Stimulated activated CD4-positive, alpha-beta T cell treated with anti-CD3 and anti-CD28 coated beads, Interleukin-1b, Interleukin-23, amount 100 ng/mL, for 48 hours (primary cell): ENCODE measurements at regions not wholly inside any gene's neighbourhood (a gene's known extent, or its start where the extent isn't known, plus 50 kb on each side); places are given as distances from the start of the nearest gene placed in this dataset.

Experiments
- DNase-seq: peaks from one replicate; pipeline ENCODE4 v3.0.0-alpha.2; 2020

DNA sequence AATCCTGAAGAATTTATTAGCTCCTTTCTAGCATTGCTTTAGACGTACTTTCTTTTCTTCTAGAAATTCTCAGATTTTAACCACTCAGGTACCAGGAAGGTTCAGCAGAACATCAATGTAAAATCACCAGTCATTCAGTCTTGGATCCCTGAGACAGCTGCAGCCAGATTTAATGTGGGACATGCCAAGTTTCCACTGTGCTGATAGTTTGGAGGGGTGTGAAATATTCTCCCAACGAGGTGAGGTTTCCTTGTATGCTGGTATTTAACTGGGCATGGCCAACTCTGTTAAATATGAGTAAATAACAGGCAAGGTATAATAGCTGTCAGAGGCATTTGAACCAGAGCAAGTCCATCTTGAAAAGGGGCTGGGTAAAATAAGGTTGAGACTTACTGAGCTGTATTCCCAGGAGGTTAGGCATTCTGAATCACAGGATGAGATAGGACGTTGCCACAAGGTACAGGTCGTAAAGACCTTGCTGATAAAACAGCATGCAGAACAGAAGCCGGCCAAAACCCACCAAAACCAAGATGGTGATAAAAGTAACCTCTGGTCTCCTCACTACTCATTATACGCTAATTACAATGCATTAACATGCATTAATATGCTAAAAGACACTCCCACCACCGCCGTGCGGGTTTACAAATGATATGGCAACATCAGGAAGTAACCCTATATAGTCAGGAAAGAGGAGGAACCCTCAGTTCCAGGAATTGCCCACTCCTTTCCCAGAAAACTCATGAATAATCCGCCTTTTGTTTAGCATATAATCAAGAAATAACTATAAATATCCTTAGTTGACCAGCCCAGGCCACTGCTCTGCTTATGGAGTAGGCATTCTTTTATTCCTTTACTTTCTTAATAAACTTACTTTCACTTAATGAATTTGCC is 75.2 kb upstream of the RASSF8 start:
- no peak for DNase-seq

- DNase-seq, result no peak
These were observed 74.2 kb upstream of the RASSF8 start for GRCh38 chr12:25884024-25884919.

DNA sequence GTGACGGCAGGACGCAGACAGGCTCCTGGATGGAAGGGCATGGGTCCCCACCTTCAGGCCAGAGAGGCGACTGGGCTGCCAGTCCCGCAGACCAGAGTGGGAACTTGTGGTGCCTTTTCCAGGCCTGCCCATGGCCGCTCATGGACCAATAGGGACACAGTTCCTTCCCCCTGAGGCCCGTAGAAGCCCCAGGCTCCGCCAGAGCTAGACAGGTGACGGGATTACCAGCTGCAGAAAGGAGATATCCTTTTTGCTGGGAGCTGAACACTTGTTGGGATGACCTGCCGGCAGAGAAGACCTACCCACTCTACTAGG is 73.6 kb upstream of the RASSF8 start:
- DNase-seq, result no peak

GRCh38 chr12:25886396-25886795 is 72.1 kb upstream of the RASSF8 start:
- no peak for DNase-seq

DNA sequence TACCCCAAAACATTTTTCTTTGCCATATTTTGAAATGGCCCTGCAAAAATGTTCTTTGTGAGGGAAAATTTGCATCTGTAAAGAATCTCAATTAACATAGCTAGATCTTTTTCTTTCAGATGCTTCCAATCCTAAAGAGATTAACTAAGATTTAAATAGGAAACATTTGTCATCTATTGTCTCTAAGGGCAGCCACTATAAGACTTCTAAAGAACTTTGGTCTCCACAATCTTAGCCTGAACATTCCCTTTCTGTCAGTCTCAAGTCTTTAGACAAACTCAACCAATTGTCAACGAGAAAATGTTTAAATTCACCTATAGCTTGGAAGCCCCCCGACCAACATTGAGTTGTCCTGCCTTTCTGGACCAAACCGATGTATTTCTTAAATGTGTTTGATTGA is 71.1 kb upstream of the RASSF8 start:
- DNase-seq, result no peak

GRCh38 chr12:25889185-25889584 is 69.3 kb upstream of the RASSF8 start:
- no peak for DNase-seq

GRCh38 chr12:25891095-25891494 is 67.4 kb upstream of the RASSF8 start:
- DNase-seq, result peak; percentile 5

DNA sequence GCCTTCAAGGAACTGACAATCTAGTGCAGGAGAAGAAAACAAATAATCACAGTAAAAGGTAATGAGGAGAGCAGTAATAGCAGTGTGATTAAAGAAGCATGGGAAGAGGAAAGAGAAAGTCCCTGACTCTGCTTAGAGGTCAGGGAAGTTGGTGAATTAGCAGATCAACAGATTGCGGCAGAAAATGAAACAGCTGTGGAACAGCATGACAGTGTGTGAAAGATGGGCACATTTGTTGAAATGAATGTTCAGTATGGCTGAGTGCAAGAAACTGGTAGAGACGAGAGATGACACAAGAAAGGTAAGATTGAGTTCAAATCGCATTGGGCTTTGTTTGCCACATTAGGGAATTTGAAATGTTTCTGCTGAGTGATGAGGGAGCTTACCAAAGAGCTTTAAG is 63.7 kb upstream of the RASSF8 start:
- no peak for DNase-seq

GRCh38 chr12:25896981-25897380 is 61.5 kb upstream of the RASSF8 start:
- no peak for DNase-seq

DNA sequence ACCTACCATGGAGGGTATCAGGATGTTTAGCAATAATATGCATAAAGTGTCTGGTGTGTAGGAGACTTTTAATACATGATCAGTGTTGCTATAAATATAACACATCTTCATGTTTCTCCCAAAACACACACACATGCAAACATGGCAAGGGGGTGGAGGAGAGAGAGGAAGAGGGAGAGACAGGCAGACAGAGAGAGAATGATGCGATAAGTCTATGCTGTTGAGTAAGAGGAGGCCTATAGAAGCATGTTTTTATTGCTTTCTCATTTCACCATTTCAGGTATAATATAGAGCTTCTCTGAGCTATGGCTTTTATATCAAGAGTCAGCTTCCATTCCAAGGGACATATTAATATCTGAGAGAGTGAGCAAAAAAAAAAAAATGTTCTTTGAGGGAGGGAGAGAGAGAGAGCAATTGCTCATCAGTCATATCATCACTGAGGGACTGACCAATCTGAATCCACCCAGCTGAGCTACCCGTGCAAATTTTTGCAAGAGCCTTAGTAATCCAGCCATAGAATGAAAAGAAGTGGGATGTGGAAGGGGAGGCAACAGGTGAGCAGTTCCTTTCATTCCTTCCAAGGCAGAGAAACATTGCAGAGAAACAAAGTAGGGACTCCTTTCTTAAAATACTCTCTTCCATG is 54.8 kb upstream of the RASSF8 start:
- no peak for DNase-seq

DNA sequence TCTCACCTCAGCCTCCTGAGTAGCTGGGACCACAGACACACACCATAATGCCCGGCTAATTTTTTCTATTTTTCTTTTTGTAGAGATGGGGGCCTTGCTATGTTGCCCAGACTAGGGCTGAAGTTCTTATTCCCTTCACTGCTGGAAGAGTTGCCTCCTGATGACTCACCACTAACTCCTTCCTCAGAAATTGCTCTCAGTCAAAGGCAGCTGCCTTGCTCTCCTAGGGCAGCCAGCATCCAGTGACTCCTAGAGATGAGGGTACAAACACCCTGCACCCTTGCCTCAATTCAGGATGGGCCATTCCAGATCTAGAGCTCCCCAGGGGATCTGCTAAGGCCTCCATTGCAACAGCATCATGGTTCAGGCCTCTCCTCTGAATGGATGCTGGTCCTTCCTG is 54.0 kb upstream of the RASSF8 start:
- DNase-seq, result no peak

DNA sequence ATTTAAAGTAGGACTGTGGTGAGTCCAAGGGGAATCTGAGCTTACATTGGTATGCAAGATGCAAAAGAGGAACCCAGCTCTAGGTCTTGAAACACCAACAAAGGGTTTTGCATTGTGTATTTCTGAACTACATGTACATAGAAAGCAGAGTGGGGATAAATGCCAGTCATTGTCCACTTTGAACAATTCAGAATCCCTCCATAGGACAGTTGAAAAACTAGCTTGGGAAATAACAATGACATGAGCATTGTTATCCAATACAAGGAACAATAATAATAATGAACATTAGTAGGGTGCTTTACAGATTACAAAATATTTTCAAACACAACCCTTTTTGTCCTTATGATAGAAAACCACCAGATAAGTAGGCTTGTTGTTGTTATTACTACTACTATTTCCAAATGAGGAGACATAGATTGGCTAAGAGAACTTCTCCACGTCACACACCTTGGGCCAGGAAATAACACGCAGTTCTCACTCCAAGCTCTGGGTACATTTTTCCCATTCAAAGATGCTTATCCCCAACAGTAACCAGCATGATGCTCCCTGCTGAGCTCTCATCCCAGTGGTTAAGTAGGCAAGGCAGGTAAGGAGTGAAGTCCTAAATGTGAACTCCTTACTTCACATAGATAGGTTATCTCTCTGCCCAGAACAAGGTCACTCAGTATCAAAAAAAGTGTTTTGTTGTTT is 51.7 kb upstream of the RASSF8 start:
- DNase-seq, result no peak
